GM19239 (cell line): ENCODE measurements at regions not wholly inside any gene's neighbourhood (a gene's known extent, or its start where the extent isn't known, plus 50 kb on each side); places are given as distances from the start of the nearest gene placed in this dataset.
"Not testable (repeated sequence)": the region's sequence is repeated elsewhere in the genome, so short reads cannot be mapped to it uniquely, and the experiment has no call there.

Experiments
- DNase-seq: peaks from one replicate; pipeline ENCODE4 v3.0.0; 2011; ENCODE audit warnings: low spot score; ENCODE audit not compliant: insufficient read length
- FAIRE-seq: peaks from 2 replicates; lab custom pipeline; 2011; peaks lifted over from hg19 to GRCh38; lab: Jason Lieb, UNC

GRCh38 chrX:13226214-13226613, 93.6 kb downstream of the ATXN3L start:
- DNase-seq = no peak
- FAIRE-seq = no peak

GRCh38 chrX:13223868-13224567, 95.8 kb downstream of the ATXN3L start:
- DNase-seq (no peak), FAIRE-seq (no peak)

- FAIRE-seq (peak; percentile 98), DNase-seq (no peak)
These were observed 98.9 kb downstream of the ATXN3L start for GRCh38 chrX:13220916-13221315.

- FAIRE-seq = peak; percentile 42
- no peak for DNase-seq
These were observed 99.7 kb downstream of the ATXN3L start for GRCh38 chrX:13219991-13220764.

- no peak for FAIRE-seq
These were observed 101.1 kb downstream of the ATXN3L start for GRCh38 chrX:13218758-13219157.

GRCh38 chrX:13216139-13216538, 103.7 kb downstream of the ATXN3L start:
- DNase-seq = no peak

More at GRCh38 chrX:13218758-13219157, 101.1 kb downstream of the ATXN3L start:
- no peak for DNase-seq

GRCh38 chrX:13215729-13216128, 104.1 kb downstream of the ATXN3L start:
- no peak for FAIRE-seq
- DNase-seq = no peak

More at GRCh38 chrX:13216139-13216538, 103.7 kb downstream of the ATXN3L start:
- FAIRE-seq = no peak

- no peak for FAIRE-seq
These were observed 107.6 kb downstream of the ATXN3L start for GRCh38 chrX:13212191-13212651.

GRCh38 chrX:13210142-13210541, 109.7 kb downstream of the ATXN3L start:
- FAIRE-seq, DNase-seq: not testable (repeated sequence)

More at GRCh38 chrX:13212191-13212651, 107.6 kb downstream of the ATXN3L start:
- no peak for DNase-seq

GRCh38 chrX:13209704-13210103, 110.1 kb downstream of the ATXN3L start:
- not testable (repeated sequence) for DNase-seq, FAIRE-seq

- FAIRE-seq (no peak), DNase-seq (no peak)
These were observed 111.4 kb downstream of the ATXN3L start for GRCh38 chrX:13208281-13208935.

GRCh38 chrX:13203271-13203670, 116.6 kb downstream of the ATXN3L start:
- FAIRE-seq = no peak
- DNase-seq = no peak

- DNase-seq = no peak
These were observed 118.1 kb downstream of the ATXN3L start for GRCh38 chrX:13201605-13202219.

GRCh38 chrX:13200398-13200797, 119.5 kb downstream of the ATXN3L start:
- peak; percentile 45 for FAIRE-seq
- no peak for DNase-seq

More at GRCh38 chrX:13201605-13202219, 118.1 kb downstream of the ATXN3L start:
- no peak for FAIRE-seq

GRCh38 chrX:13198762-13199064, 121.1 kb downstream of the ATXN3L start:
- DNase-seq (no peak), FAIRE-seq (no peak)

- peak; percentile 58 for FAIRE-seq
- no peak for DNase-seq
These were observed 121.6 kb downstream of the ATXN3L start for GRCh38 chrX:13198056-13198761.

GRCh38 chrX:13196782-13197181, 123.1 kb downstream of the ATXN3L start:
- no peak for FAIRE-seq
- DNase-seq = no peak

- DNase-seq = no peak
- FAIRE-seq = no peak
These were observed 124.5 kb downstream of the ATXN3L start for GRCh38 chrX:13195340-13195739.

- FAIRE-seq (peak; percentile 66), DNase-seq (no peak)
These were observed 125.4 kb downstream of the ATXN3L start for GRCh38 chrX:13194291-13195103.
